ENCODE measurements at regions not wholly inside any gene's neighbourhood (a gene's known extent, or its start where the extent isn't known, plus 50 kb on each side); places are given as distances from the start of the nearest gene placed in this dataset.

GRCh38 chr1:177753655-177754054 lies 216.2 kb downstream of the SEC16B start:
- no peak overlapping the region for H3K4me3 Mint-ChIP-seq (ENCODE audit: unreplicated experiment)
- H3K9me3 Mint-ChIP-seq (ENCODE audit: unreplicated experiment): no peaks in the 10 kb centered on the region
- no peaks in the 10 kb centered on the region for H3K4me1 Mint-ChIP-seq (ENCODE audit: unreplicated experiment)
- no peaks in the 10 kb centered on the region for H3K27me3 Mint-ChIP-seq (ENCODE audit: unreplicated experiment)
- no peak overlapping the region for H3K27ac Mint-ChIP-seq (ENCODE audit: unreplicated experiment)
- DNase-seq (ENCODE audit: extremely low spot score, unreplicated experiment): no peak
- no peaks in the 10 kb centered on the region for H3K36me3 Mint-ChIP-seq (ENCODE audit: unreplicated experiment)
- TF ChIP-seq, protein P1, sequence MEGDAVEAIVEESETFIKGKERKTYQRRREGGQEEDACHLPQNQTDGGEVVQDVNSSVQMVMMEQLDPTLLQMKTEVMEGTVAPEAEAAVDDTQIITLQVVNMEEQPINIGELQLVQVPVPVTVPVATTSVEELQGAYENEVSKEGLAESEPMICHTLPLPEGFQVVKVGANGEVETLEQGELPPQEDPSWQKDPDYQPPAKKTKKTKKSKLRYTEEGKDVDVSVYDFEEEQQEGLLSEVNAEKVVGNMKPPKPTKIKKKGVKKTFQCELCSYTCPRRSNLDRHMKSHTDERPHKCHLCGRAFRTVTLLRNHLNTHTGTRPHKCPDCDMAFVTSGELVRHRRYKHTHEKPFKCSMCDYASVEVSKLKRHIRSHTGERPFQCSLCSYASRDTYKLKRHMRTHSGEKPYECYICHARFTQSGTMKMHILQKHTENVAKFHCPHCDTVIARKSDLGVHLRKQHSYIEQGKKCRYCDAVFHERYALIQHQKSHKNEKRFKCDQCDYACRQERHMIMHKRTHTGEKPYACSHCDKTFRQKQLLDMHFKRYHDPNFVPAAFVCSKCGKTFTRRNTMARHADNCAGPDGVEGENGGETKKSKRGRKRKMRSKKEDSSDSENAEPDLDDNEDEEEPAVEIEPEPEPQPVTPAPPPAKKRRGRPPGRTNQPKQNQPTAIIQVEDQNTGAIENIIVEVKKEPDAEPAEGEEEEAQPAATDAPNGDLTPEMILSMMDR (IDR thresholded peaks at IDR 0.05): no peak

DNA sequence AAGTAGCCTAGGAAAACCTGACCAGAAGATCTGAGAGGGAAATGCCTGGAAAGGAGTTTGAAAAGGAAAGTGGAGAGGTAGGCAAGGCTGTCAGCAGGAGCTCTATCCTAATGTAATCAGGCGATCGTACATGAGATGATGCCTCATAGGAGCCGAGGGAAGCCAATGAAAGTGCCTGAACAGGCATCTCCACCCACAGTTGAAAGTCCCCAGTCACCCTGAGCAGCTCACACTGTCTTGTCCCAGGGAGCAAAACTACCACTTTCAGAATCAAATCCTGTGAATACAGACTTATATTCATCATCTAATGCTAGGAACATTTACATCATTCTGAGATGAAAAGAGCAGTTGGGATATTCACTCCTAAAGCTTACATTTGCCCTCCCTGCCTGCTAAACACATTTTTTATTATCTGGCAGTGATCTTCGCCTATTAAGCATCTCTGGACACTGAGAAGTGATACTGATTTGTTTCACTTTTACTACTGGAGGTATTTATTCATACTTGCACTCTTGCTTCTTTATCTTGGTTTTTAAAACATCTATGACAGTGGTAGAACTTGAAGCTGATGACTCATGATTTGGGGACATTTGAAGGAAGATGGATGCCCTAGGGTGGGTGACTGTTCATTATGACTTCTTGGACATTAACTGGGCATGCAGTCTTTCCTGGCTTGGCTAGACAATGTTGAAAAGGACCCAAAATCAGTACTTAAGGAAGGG lies 221.6 kb downstream of the SEC16B start:
- Mint-ChIP-seq H3K4me3 (ENCODE audit: unreplicated experiment) (no peak overlapping the region), H3K36me3 (ENCODE audit: unreplicated experiment) (no peaks in the 10 kb centered on the region), H3K27me3 (ENCODE audit: unreplicated experiment) (no peaks in the 10 kb centered on the region), H3K9me3 (ENCODE audit: unreplicated experiment) (no peaks in the 10 kb centered on the region), H3K4me1 (ENCODE audit: unreplicated experiment) (no peaks in the 10 kb centered on the region), H3K27ac (ENCODE audit: unreplicated experiment) (no peak overlapping the region)
- TF ChIP-seq, protein P1 (IDR thresholded peaks at IDR 0.05): no peak
- no peak for DNase-seq (ENCODE audit: extremely low spot score, unreplicated experiment)

DNA sequence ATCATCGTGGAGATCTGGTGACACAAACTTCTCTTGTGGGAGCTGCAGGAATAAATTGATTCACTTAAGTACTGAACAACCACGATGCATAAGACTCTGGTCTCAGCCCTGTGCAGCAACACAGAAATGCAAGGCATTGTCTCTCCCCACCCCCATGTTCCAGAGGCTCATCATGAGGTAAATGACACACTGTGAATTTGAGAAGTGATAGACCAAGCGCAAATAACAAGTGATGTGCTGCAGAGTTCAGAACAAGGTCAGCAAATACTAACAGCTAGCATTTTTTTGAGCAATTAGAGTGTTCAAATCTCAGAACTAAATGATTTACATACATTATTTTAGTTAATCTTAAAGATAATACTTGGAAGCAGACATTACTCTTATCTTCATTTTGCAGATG lies 223.7 kb downstream of the SEC16B start:
- Mint-ChIP-seq H3K9me3 (ENCODE audit: unreplicated experiment) (no peaks in the 10 kb centered on the region), H3K4me3 (ENCODE audit: unreplicated experiment) (no peak overlapping the region), H3K4me1 (ENCODE audit: unreplicated experiment) (no peaks in the 10 kb centered on the region), H3K27me3 (ENCODE audit: unreplicated experiment) (no peaks in the 10 kb centered on the region), H3K27ac (ENCODE audit: unreplicated experiment) (no peak overlapping the region), H3K36me3 (ENCODE audit: unreplicated experiment) (no peaks in the 10 kb centered on the region)
- no peak for DNase-seq (ENCODE audit: extremely low spot score, unreplicated experiment)
- TF ChIP-seq, protein P1 (IDR thresholded peaks at IDR 0.05): no peak

DNA sequence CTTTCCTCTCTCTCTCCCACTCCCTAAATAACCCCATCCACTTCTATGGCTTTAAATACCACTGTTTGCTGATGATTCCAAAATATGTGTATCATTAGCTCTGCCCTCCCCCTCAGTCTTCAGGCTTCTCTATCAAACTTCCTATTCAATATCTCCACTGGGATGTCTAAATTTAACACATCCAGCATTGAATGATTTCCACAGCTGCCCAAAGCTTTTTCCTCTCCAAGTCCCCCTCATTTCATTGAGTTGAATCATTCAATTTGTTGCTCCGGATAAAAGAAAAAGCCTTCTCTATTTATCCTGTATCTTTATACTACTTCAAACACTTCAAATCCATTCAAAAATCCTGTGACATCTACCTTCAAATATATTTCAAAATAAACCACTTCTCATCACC lies 225.0 kb downstream of the SEC16B start:
- Mint-ChIP-seq H3K4me3 (ENCODE audit: unreplicated experiment) (no peak overlapping the region), H3K9me3 (ENCODE audit: unreplicated experiment) (no peaks in the 10 kb centered on the region), H3K27me3 (ENCODE audit: unreplicated experiment) (no peaks in the 10 kb centered on the region), H3K36me3 (ENCODE audit: unreplicated experiment) (no peaks in the 10 kb centered on the region), H3K4me1 (ENCODE audit: unreplicated experiment) (no peaks in the 10 kb centered on the region), H3K27ac (ENCODE audit: unreplicated experiment) (no peak overlapping the region)
- DNase-seq (ENCODE audit: extremely low spot score, unreplicated experiment): no peak
- TF ChIP-seq, protein P1 (IDR thresholded peaks at IDR 0.05): no peak

GRCh38 chr1:177741476-177741875 lies 228.4 kb downstream of the SEC16B start:
- Mint-ChIP-seq H3K36me3 (ENCODE audit: unreplicated experiment) (no peaks in the 10 kb centered on the region), H3K4me1 (ENCODE audit: unreplicated experiment) (no peaks in the 10 kb centered on the region), H3K4me3 (ENCODE audit: unreplicated experiment) (no peak overlapping the region), H3K9me3 (ENCODE audit: unreplicated experiment) (no peaks in the 10 kb centered on the region), H3K27ac (ENCODE audit: unreplicated experiment) (no peak overlapping the region), H3K27me3 (ENCODE audit: unreplicated experiment) (no peaks in the 10 kb centered on the region)
- TF ChIP-seq, protein P1 (IDR thresholded peaks at IDR 0.05): no peak
- no peak for DNase-seq (ENCODE audit: extremely low spot score, unreplicated experiment)

Measured in osteocyte (in vitro differentiated cells).